Cardiac muscle cell (in vitro differentiated cells and primary cell): ENCODE measurements at regions not wholly inside any gene's neighbourhood (a gene's known extent, or its start where the extent isn't known, plus 50 kb on each side); places are given as distances from the start of the nearest gene placed in this dataset.

Source experiments
- DNase-seq, 2 donors: peaks; one replicate each; pipeline versions ENCODE4 v3.0.0 to v3.0.0-alpha.2; 2010 to 2017; ENCODE audit warnings: low read depth in 1 of 2, low spot score in 1 of 2
- H3K27ac ChIP-seq: fragments of 200-600 bp; sonication (generic); 2 replicates; pipeline ENCODE4 v1.5.1; 2016
- H3K27me3 ChIP-seq: fragments of 200-600 bp; sonication (generic); 2 replicates; pipeline ENCODE4 v1.6.0; 2016; ENCODE audit warnings: control low read depth
- H3K36me3 ChIP-seq: fragments of 200-600 bp; sonication (generic); 2 replicates; pipeline ENCODE4 v1.5.1; 2016; ENCODE audit warnings: control low read depth
- H3K4me1 ChIP-seq: fragments of 200-600 bp; sonication (generic); 2 replicates; pipeline ENCODE4 v1.8.1; 2017; ENCODE audit warnings: low read depth, mild to moderate bottlenecking, mixed run types
- H3K4me3 ChIP-seq: fragments of 200-600 bp; sonication (generic); 2 replicates; pipeline ENCODE4 v1.5.1; 2016; ENCODE audit warnings: mild to moderate bottlenecking
- H3K9me3 ChIP-seq: fragments of 200-600 bp; sonication (generic); 2 replicates; pipeline ENCODE4 v1.5.1; 2017; ENCODE audit warnings: low read depth, mild to moderate bottlenecking, control low read depth
- CTCF ChIP-seq: IDR thresholded peaks from 2 replicates; pipeline ENCODE4 v1.5.1; 2012; ENCODE audit warnings: low read depth, mild to moderate bottlenecking, low read length

- no peaks in the 10 kb centered on the region for H3K9me3 ChIP-seq
- no peaks in the 10 kb centered on the region for H3K36me3 ChIP-seq
- no peak overlapping the region for H3K4me3 ChIP-seq
- H3K27me3 ChIP-seq, result no peaks in the 10 kb centered on the region
- H3K4me1 ChIP-seq, result no peaks in the 10 kb centered on the region
- TF ChIP-seq CTCF, result no peak
- DNase-seq, result no peak
- no peak overlapping the region for H3K27ac ChIP-seq
Observed at GRCh38 chr7:93636276-93636675, 61.8 kb upstream of the CALCR start.

GRCh38 chr7:93632371-93632770 lies 57.8 kb upstream of the CALCR start:
- H3K27me3 ChIP-seq, result no peaks in the 10 kb centered on the region
- no peak overlapping the region for H3K4me3 ChIP-seq
- H3K27ac ChIP-seq, result no peak overlapping the region
- DNase-seq, result no peak
- no peaks in the 10 kb centered on the region for H3K4me1 ChIP-seq
- H3K36me3 ChIP-seq, result no peaks in the 10 kb centered on the region
- H3K9me3 ChIP-seq, result no peaks in the 10 kb centered on the region
- no peak for TF ChIP-seq CTCF

GRCh38 chr7:93629291-93629801 lies 54.8 kb upstream of the CALCR start:
- no peak for TF ChIP-seq CTCF

GRCh38 chr7:93626869-93627268 lies 52.3 kb upstream of the CALCR start:
- no peak overlapping the region for H3K27ac ChIP-seq
- no peak for TF ChIP-seq CTCF

More at GRCh38 chr7:93629291-93629801, 54.8 kb upstream of the CALCR start:
- DNase-seq, result no peak
- no peaks in the 10 kb centered on the region for H3K4me1 ChIP-seq
- H3K36me3 ChIP-seq, result no peaks in the 10 kb centered on the region
- H3K27ac ChIP-seq, result no peak overlapping the region
- no peaks in the 10 kb centered on the region for H3K27me3 ChIP-seq
- no peaks in the 10 kb centered on the region for H3K9me3 ChIP-seq
- H3K4me3 ChIP-seq, result no peak overlapping the region

More at GRCh38 chr7:93626869-93627268, 52.3 kb upstream of the CALCR start:
- DNase-seq, result no peak
- no peak overlapping the region for H3K4me3 ChIP-seq
- H3K4me1 ChIP-seq, result no peaks in the 10 kb centered on the region
- no peaks in the 10 kb centered on the region for H3K27me3 ChIP-seq
- H3K36me3 ChIP-seq, result no peaks in the 10 kb centered on the region
- no peaks in the 10 kb centered on the region for H3K9me3 ChIP-seq
